Uterus (tissue), 2 donors: ENCODE measurements at regions not wholly inside any gene's neighbourhood (a gene's known extent, or its start where the extent isn't known, plus 50 kb on each side); places are given as distances from the start of the nearest gene placed in this dataset.

Experiments
- POLR2A ChIP-seq, 2 donors: fragments of 450-650 bp; IDR thresholded peaks; one replicate each; pipeline ENCODE4 v1.6.1; 2016; ENCODE audit warnings: antibody characterized with exemption in 2 of 2, mild to moderate bottlenecking in 1 of 2, moderate library complexity in 1 of 2
- TF ChIP-seq, protein P1 (sequence below), 4 experiments: fragments of 200-600 bp in 2 of 4; fragments of 450-650 bp in 2 of 4; sonication (generic) in 2 of 4; IDR thresholded peaks; one replicate each; pipeline ENCODE4 v1.5.1; 2016 to 2019; ENCODE audit warnings: antibody characterized with exemption in 4 of 4, mild to moderate bottlenecking in 2 of 4, moderate library complexity in 1 of 4

GRCh38 chr22:48849219-48849912 lies 978.3 kb downstream of the BRD1 start:
- TF ChIP-seq, protein P1, sequence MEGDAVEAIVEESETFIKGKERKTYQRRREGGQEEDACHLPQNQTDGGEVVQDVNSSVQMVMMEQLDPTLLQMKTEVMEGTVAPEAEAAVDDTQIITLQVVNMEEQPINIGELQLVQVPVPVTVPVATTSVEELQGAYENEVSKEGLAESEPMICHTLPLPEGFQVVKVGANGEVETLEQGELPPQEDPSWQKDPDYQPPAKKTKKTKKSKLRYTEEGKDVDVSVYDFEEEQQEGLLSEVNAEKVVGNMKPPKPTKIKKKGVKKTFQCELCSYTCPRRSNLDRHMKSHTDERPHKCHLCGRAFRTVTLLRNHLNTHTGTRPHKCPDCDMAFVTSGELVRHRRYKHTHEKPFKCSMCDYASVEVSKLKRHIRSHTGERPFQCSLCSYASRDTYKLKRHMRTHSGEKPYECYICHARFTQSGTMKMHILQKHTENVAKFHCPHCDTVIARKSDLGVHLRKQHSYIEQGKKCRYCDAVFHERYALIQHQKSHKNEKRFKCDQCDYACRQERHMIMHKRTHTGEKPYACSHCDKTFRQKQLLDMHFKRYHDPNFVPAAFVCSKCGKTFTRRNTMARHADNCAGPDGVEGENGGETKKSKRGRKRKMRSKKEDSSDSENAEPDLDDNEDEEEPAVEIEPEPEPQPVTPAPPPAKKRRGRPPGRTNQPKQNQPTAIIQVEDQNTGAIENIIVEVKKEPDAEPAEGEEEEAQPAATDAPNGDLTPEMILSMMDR (IDR thresholded peaks at IDR 0.05): no peak
- TF ChIP-seq POLR2A (IDR thresholded peaks at IDR 0.05): no peak
